T-helper 9 cell (primary cell): ENCODE measurements at regions not wholly inside any gene's neighbourhood (a gene's known extent, or its start where the extent isn't known, plus 50 kb on each side); places are given as distances from the start of the nearest gene placed in this dataset.

Experiments
- DNase-seq: peaks from one replicate; pipeline ENCODE4 v3.0.0-alpha.2; 2020

- no peak for DNase-seq
Measured at GRCh38 chr16:87077750-87078127, 239.5 kb downstream of the C16orf95 start.

DNA sequence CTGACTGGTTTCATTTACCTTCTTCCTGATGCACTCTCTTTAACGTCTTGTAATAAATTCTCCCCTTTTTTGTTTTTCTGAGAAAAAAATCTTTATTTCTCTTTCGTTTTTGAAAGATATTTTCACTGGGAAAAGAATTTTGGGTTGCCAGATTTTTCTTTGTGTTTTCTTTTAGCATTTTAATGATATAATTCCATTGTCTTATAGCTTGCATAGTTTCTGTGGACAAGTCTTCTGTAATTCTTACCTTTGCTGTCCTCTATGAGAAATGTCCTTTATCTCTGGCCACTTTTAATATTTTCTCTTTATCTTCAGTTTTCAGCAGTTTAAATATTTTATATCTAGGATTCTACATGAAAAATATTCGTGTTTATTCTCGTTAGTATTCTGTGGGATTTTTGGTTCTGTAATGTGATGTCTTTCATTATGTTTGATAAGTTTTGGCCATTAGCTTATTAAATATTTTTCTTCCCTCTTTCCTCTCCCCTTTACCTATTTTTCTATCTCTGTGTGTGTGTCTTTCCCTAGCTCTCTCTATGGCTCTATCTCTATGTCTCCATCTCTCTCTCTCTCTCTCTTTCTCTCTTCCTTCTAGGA, 236.5 kb downstream of the C16orf95 start:
- no peak for DNase-seq

DNA sequence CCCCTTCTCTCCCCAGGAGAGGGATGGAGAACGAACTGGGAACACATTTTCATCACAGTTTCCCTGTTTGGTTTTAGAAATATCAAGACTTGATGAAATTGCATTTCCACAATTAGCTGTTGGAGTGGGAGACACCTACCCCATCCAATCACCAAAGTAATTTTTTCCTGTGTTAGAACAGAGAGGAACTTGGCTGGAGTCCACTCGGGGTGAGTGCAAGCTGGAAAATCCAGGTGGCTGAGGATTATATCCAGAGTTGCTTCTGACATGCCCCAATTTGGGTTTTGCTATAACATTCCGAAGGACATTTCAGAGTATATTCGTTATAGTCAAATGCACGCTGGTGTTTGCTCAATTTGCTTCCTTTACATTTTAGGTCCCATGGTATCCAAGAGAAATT, 231.8 kb downstream of the C16orf95 start:
- DNase-seq: no peak

GRCh38 chr16:87086156-87086555, 231.0 kb downstream of the C16orf95 start:
- no peak for DNase-seq

- DNase-seq: no peak
Measured at GRCh38 chr16:87086575-87086974, 230.6 kb downstream of the C16orf95 start.

DNA sequence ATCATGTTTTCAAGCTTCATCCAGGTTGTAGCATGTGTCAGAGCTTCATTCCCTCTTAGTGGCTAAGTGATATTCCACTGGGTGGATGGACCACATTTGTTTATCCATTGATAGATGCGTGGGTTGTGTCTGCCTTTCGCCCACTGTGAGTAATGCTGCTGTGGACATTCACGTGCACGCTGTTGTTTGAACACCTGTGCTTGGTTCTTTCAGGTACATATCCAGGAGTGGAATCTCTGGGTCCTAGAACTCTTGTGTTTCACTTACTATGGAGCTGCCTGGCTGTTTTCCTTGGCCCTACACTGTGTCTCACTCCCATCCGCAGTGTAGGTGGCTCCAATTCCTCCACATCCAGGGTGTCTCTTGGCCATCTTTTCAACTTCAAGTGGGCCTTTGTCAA, 224.2 kb downstream of the C16orf95 start:
- DNase-seq: no peak

- DNase-seq: no peak
Measured at GRCh38 chr16:87093804-87094555, 223.2 kb downstream of the C16orf95 start.

DNA sequence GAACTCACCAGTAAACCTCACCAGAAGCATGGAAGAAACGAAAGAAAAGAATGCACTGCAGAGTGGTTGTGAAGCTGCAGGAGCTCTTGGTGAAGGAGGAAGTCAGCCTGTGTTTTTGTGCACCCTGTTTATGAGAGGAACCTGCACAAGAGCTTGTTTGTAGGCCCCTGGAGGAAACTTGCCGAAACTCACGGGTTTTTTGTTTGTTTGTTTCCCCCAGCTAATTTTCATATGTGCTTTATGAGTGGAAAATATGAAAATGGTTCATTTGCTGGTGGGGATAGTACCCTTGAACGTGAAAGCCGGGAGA, 222.7 kb downstream of the C16orf95 start:
- no peak for DNase-seq

DNA sequence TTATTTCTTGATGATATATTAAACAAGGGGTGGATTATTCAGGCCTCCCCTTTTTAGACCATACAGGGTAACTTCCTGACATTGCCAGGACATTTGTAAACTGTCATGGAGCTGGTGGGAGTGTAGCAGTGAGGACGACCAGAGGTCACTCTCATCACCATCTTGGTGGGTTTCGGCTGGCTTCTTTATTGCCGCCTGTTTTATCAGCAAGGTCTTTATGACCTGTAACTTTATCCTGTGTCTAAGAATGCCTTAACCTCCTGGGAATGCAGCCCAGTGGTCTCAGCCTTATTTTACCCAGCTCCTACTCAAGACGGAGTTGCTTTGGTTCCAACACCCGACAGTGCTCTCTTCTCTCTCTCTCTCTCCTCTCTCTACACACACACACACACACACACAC, 221.9 kb downstream of the C16orf95 start:
- DNase-seq: no peak

DNA sequence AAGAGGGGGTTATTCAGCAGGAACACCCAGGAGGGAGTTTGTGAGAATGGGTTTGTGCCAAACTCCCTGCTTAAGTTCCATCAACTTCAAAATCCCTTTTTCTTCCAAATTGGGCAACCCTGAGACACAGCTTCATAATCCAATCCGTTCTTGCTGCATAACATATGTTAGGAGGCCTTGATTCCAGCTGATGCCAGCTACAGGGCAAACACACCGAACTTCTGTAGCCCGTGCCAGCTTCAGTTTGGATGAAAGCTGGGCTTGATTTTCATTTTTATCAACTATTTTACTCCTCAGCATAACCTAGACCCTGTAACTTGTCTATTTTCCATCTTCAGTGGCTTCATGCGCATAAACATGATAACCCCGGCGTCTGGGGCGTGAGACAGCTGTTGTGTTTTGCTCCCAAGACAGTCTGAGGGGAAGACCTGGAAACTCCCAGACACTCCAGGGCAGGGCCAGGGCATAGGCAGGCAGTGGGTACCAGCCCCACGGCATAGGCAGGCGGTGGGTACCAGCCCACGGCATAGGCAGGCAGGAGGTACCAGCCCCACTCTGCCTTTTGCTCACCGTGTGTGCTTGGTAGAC, 220.4 kb downstream of the C16orf95 start:
- DNase-seq: no peak

DNA sequence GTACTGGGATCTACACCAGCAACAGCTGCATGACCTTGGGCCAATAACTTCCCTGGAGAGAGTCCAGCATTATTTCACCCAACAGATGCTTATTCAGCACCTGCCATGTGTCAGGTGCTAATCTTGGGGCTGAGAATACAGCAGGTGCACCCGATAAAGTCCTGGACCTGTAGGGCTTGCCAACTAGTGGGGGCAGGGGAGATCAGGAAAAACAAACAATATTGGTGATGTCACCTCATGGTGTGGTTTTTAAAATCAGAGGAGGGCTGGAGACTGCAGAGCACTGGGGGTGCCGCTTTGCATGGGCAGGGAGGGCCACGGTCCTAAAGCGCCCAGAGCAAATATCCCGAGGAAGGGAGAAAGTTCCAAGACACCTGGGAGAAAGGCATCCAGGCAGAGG, 218.8 kb downstream of the C16orf95 start:
- no peak for DNase-seq

- DNase-seq: no peak
Measured at GRCh38 chr16:87098976-87099720, 218.0 kb downstream of the C16orf95 start.

GRCh38 chr16:87100306-87101058, 216.7 kb downstream of the C16orf95 start:
- no peak for DNase-seq

- no peak for DNase-seq
Measured at GRCh38 chr16:87101903-87102302, 215.3 kb downstream of the C16orf95 start.

- DNase-seq: no peak
Measured at GRCh38 chr16:87107201-87107600, 210.0 kb downstream of the C16orf95 start.

DNA sequence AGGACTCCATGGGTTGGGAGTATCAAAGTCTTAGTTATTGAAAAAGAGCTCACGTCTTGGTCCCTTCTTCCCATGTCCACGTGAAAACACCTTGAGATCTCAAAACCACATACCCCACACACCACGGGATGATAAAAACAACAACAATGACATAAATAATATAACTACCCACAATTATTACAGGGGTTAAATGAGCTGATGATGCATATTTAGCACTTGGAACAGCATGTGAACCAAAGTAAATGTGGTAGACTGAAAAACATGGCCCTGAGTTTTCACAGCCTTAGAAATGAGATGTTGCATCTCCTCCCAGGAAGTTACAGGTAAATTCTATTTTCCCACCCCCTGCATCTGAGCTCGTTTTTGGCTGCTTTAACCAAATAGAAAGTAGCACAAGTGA, 208.9 kb downstream of the C16orf95 start:
- no peak for DNase-seq

GRCh38 chr16:87108941-87109340, 208.3 kb downstream of the C16orf95 start:
- DNase-seq: no peak

GRCh38 chr16:87114832-87115231, 202.4 kb downstream of the C16orf95 start:
- no peak for DNase-seq

DNA sequence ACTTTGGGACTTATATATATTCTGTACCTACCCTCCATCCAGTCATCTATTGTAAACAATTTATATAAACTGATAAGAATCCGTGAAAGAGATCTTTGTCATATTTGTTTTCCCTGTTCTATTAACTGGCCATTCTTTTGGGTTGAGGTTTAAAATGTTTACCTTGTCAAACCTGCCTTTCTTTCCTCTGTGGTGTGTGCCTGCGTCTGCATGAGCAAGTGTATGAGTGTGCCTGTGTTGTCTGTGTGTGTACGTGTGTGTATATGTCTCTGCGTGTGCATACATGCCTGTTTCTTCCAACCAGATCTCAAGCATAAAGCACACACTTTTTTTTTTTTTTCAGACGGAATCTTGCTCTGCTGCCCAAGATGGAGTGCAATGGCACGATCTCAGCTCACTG, 201.5 kb downstream of the C16orf95 start:
- DNase-seq: no peak

GRCh38 chr16:87117936-87118335, 199.3 kb downstream of the C16orf95 start:
- no peak for DNase-seq

DNA sequence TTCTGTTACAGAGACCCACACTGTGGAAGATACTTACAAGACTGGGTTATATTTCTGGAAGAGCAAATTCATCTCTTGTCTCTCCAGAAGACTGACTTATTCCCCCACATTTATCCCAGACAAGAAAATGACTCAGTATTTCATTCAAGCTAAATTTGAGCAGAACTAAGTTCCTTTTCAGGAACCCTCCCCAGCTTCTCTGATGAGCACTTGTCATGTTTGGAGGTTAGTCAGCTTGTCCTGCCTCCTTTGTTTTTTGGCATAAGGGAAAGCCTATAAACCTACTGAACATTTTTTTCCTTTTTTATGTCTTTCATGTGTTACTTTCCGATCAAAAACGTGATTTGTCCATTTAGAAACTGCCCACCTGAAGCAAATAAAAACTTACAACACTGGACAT, 198.0 kb downstream of the C16orf95 start:
- no peak for DNase-seq

DNA sequence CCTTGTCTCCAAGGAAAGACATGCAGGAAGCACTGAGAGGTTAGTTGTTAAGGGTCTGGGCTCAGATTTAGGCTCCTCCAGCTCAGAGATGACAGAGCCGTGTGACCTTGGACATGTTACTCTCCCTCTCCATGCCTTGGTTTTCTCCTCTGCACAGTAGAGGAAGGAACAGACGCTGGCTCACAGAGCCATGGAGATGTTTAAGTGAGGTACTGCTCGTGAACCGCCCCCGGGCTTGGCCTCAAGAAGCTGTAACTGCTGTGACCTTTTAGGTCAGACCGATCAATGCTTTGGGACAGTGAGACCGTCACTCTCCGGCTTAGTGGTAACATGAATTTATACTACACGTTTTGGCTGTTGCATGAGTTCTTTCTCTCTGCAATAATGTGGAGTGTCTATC, 197.4 kb downstream of the C16orf95 start:
- DNase-seq: no peak

- no peak for DNase-seq
Measured at GRCh38 chr16:87121816-87122215, 195.4 kb downstream of the C16orf95 start.
